ENCODE measurements at regions not wholly inside any gene's neighbourhood (a gene's known extent, or its start where the extent isn't known, plus 50 kb on each side); places are given as distances from the start of the nearest gene placed in this dataset.

- Histone ChIP-seq H3K9me3 (ENCODE audit: insufficient read depth, low read length) (no peaks in the 10 kb centered on the region), H3K27me3 (ENCODE audit: low read depth, low read length) (peaks cover 15% of the 10 kb centered on the region), H3K4me2 (ENCODE audit: low read length) (no peak overlapping the region), H3K9ac (ENCODE audit: low read length) (no peak overlapping the region), H3K79me2 (ENCODE audit: low read length) (no peaks in the 10 kb centered on the region), H4K20me1 (ENCODE audit: insufficient read depth, low read length) (no peaks in the 10 kb centered on the region), H3K27ac (ENCODE audit: low read length) (no peak overlapping the region), H3K4me1 (ENCODE audit: low read length) (no peaks in the 10 kb centered on the region), H2AFZ (ENCODE audit: low read depth, low read length) (no peak overlapping the region), H3K36me3 (replicated peaks; ENCODE audit: low read depth, low read length) (no peaks in the 10 kb centered on the region), H3K4me3 (ENCODE audit: low read length) (no peak overlapping the region)
- TF ChIP-seq CTCF (IDR thresholded peaks at IDR 0.05; ENCODE audit: low read depth, low read length) (no peak), EZH2phosphoT487 (IDR thresholded peaks at IDR 0.05; ENCODE audit: low read depth) (no peak)
These were observed 67.2 kb upstream of the ALX4 start for GRCh38 chr11:44377121-44377520.

- no peaks in the 10 kb centered on the region for H3K4me1 ChIP-seq (ENCODE audit: low read length)
- H2AFZ ChIP-seq (ENCODE audit: low read depth, low read length), result no peak overlapping the region
- no peak overlapping the region for H3K9ac ChIP-seq (ENCODE audit: low read length)
- H3K4me3 ChIP-seq (ENCODE audit: low read length), result no peak overlapping the region
- H4K20me1 ChIP-seq (ENCODE audit: insufficient read depth, low read length), result no peaks in the 10 kb centered on the region
- H3K79me2 ChIP-seq (ENCODE audit: low read length), result no peaks in the 10 kb centered on the region
- H3K36me3 ChIP-seq (replicated peaks; ENCODE audit: low read depth, low read length), result no peaks in the 10 kb centered on the region
- TF ChIP-seq CTCF (IDR thresholded peaks at IDR 0.05; ENCODE audit: low read depth, low read length) (no peak), EZH2phosphoT487 (IDR thresholded peaks at IDR 0.05; ENCODE audit: low read depth) (no peak)
- H3K9me3 ChIP-seq (ENCODE audit: insufficient read depth, low read length), result no peaks in the 10 kb centered on the region
- H3K4me2 ChIP-seq (ENCODE audit: low read length), result no peak overlapping the region
- H3K27ac ChIP-seq (ENCODE audit: low read length), result no peak overlapping the region
- peaks cover 23% of the 10 kb centered on the region for H3K27me3 ChIP-seq (ENCODE audit: low read depth, low read length)
These were observed 68.0 kb upstream of the ALX4 start for GRCh38 chr11:44377914-44378321.

- Histone ChIP-seq H3K79me2 (ENCODE audit: low read length) (no peaks in the 10 kb centered on the region), H4K20me1 (ENCODE audit: insufficient read depth, low read length) (no peaks in the 10 kb centered on the region), H3K9ac (ENCODE audit: low read length) (no peak overlapping the region), H3K4me1 (ENCODE audit: low read length) (no peaks in the 10 kb centered on the region), H3K4me2 (ENCODE audit: low read length) (no peak overlapping the region), H3K4me3 (ENCODE audit: low read length) (no peak overlapping the region), H3K27me3 (ENCODE audit: low read depth, low read length) (peaks cover 28% of the 10 kb centered on the region), H3K36me3 (replicated peaks; ENCODE audit: low read depth, low read length) (no peaks in the 10 kb centered on the region), H2AFZ (ENCODE audit: low read depth, low read length) (no peak overlapping the region), H3K27ac (ENCODE audit: low read length) (no peak overlapping the region), H3K9me3 (ENCODE audit: insufficient read depth, low read length) (no peaks in the 10 kb centered on the region)
- TF ChIP-seq CTCF (IDR thresholded peaks at IDR 0.05; ENCODE audit: low read depth, low read length) (no peak), EZH2phosphoT487 (IDR thresholded peaks at IDR 0.05; ENCODE audit: low read depth) (no peak)
These were observed 69.4 kb upstream of the ALX4 start for GRCh38 chr11:44379141-44380008.

GRCh38 chr11:44380009-44380313 lies 70.0 kb upstream of the ALX4 start:
- Histone ChIP-seq H3K79me2 (ENCODE audit: low read length) (no peaks in the 10 kb centered on the region), H3K9ac (ENCODE audit: low read length) (no peak overlapping the region), H3K4me3 (ENCODE audit: low read length) (no peak overlapping the region), H3K4me1 (ENCODE audit: low read length) (no peaks in the 10 kb centered on the region), H2AFZ (ENCODE audit: low read depth, low read length) (no peak overlapping the region), H3K36me3 (replicated peaks; ENCODE audit: low read depth, low read length) (no peaks in the 10 kb centered on the region), H3K27ac (ENCODE audit: low read length) (no peak overlapping the region), H3K9me3 (ENCODE audit: insufficient read depth, low read length) (no peaks in the 10 kb centered on the region), H3K27me3 (ENCODE audit: low read depth, low read length) (peaks cover 28% of the 10 kb centered on the region), H4K20me1 (ENCODE audit: insufficient read depth, low read length) (no peaks in the 10 kb centered on the region), H3K4me2 (ENCODE audit: low read length) (no peak overlapping the region)
- TF ChIP-seq EZH2phosphoT487 (IDR thresholded peaks at IDR 0.05; ENCODE audit: low read depth) (no peak), CTCF (IDR thresholded peaks at IDR 0.05; ENCODE audit: low read depth, low read length) (0 out of 2 replicates have a peak, but pooled peaks have one; percentile 12)

Data from OCI-LY3 (cell line).